IMR-90 (cell line): ENCODE measurements at regions not wholly inside any gene's neighbourhood (a gene's known extent, or its start where the extent isn't known, plus 50 kb on each side); places are given as distances from the start of the nearest gene placed in this dataset.
"Not testable (repeated sequence)": the region's sequence is repeated elsewhere in the genome, so short reads cannot be mapped to it uniquely, and the experiment has no call there.

Experiments used
- ATAC-seq: fragments of 200-7000 bp; cut with Tn5 transposase; 2 replicates; pipeline ENCODE4 v1.9.1; 2020; ENCODE audit warnings: low read depth, mild to moderate bottlenecking, moderate library complexity
- BruUV-seq: library from RNA; stranded (reverse); fragments of 400-500 nt; replicated peaks from 2 replicates; lab custom pipeline; 2021; lab: Mats Ljungman, UMichigan
- CTCF ChIA-PET: fragments of 300-600 bp; formaldehyde crosslinking; extraction: SDS; loops from one replicate; lab custom pipeline; 2021; ENCODE audit warnings: antibody characterized with exemption; lab: Yijun Ruan, JAX
- POLR2A ChIA-PET: fragments of 300-600 bp; sonication (Branson Sonifier 250); formaldehyde crosslinking; loops from one replicate; lab custom pipeline; 2022; ENCODE audit warnings: antibody characterized with exemption; ENCODE audit not compliant: unreplicated experiment; lab: Charles Lee
- DNase-seq: peaks from one replicate; pipeline ENCODE4 v3.0.0; 2013
- H2AFZ ChIP-seq: replicated peaks from 2 replicates; pipeline ENCODE3; 2013; ENCODE audit warnings: low read length, mild to moderate bottlenecking; ENCODE audit not compliant: poor library complexity
- H2AK5ac ChIP-seq: 2 replicates; pipeline ENCODE4 v1.6.1; 2013; ENCODE audit warnings: low read depth, low read length, inconsistent platforms
- H2AK9ac ChIP-seq: replicated peaks from 2 replicates; pipeline ENCODE3; 2013; ENCODE audit warnings: mild to moderate bottlenecking, low read depth, low read length, moderate library complexity; ENCODE audit not compliant: poor library complexity
- H2BK120ac ChIP-seq: 2 replicates; pipeline ENCODE4 v1.6.1; 2013; ENCODE audit warnings: low read depth, low read length, inconsistent platforms
- H2BK15ac ChIP-seq: 3 replicates; pipeline ENCODE4 v1.6.1; 2013; ENCODE audit warnings: low read depth, low read length, inconsistent platforms
- H2BK20ac ChIP-seq: 2 replicates; pipeline ENCODE4 v1.6.1; 2013; ENCODE audit warnings: low read depth, mild to moderate bottlenecking, inconsistent platforms, low read length, moderate library complexity
- H2BK5ac ChIP-seq: 2 replicates; pipeline ENCODE4 v1.6.1; 2013; ENCODE audit warnings: mild to moderate bottlenecking, low read depth, low read length, inconsistent platforms; ENCODE audit not compliant: poor library complexity, severe bottlenecking
- H3K14ac ChIP-seq: replicated peaks from 2 replicates; pipeline ENCODE4 v1.6.1; 2013; ENCODE audit warnings: low read depth, low read length, inconsistent platforms
- H3K18ac ChIP-seq: 2 replicates; pipeline ENCODE4 v1.6.1; 2013; ENCODE audit warnings: low read depth, low read length, control low read depth
- H3K23ac ChIP-seq: 2 replicates; pipeline ENCODE4 v1.6.1; 2013; ENCODE audit warnings: low read depth, low read length, inconsistent platforms
- H3K27ac ChIP-seq: 2 replicates; pipeline ENCODE4 v1.5.1; 2013; ENCODE audit warnings: mild to moderate bottlenecking, control low read depth, low read length; ENCODE audit not compliant: insufficient read depth
- H3K27me3 ChIP-seq: 2 replicates; pipeline ENCODE4 v1.6.1; 2013; ENCODE audit warnings: low read length; ENCODE audit not compliant: control insufficient read depth, insufficient read depth
- H3K36me3 ChIP-seq: 2 replicates; pipeline ENCODE4 v1.6.1; 2013; ENCODE audit warnings: low read length, mixed read lengths; ENCODE audit not compliant: control insufficient read depth, insufficient read depth
- H3K4ac ChIP-seq: 2 replicates; pipeline ENCODE4 v1.6.1; 2013; ENCODE audit warnings: low read depth, low read length, inconsistent platforms
- H3K4me1 ChIP-seq: 2 replicates; pipeline ENCODE4 v1.6.1; 2013; ENCODE audit warnings: low read length, mixed read lengths; ENCODE audit not compliant: control insufficient read depth, insufficient read depth
- H3K4me2 ChIP-seq: 2 replicates; pipeline ENCODE4 v1.6.1; 2013; ENCODE audit warnings: low read depth, mild to moderate bottlenecking, control low read depth, low read length, moderate library complexity
- H3K4me3 ChIP-seq: 2 replicates; pipeline ENCODE4 v1.5.1; 2013; ENCODE audit warnings: low read depth, mild to moderate bottlenecking, control low read depth, low read length, moderate library complexity; ENCODE audit not compliant: insufficient read depth
- H3K56ac ChIP-seq: 2 replicates; pipeline ENCODE4 v1.6.1; 2013; ENCODE audit warnings: low read length, inconsistent platforms; ENCODE audit not compliant: insufficient read depth; ENCODE audit errors: extremely low read depth
- H3K79me1 ChIP-seq, 2 experiments: 2 replicates each; pipeline ENCODE4 v1.6.1; 2013; ENCODE audit warnings: low read length in 2 of 2, inconsistent platforms in 1 of 2, low read depth in 1 of 2
- H3K9ac ChIP-seq: 2 replicates; pipeline ENCODE4 v1.6.1; 2013; ENCODE audit warnings: low read depth, low read length, control low read depth
- H3K9me1 ChIP-seq: 2 replicates; pipeline ENCODE4 v1.6.1; 2013; ENCODE audit warnings: low read length, inconsistent platforms; ENCODE audit not compliant: insufficient read depth
- H3K9me3 ChIP-seq: 2 replicates; pipeline ENCODE4 v1.6.1; 2013; ENCODE audit warnings: low read length; ENCODE audit not compliant: control insufficient read depth, insufficient read depth
- H4K20me1 ChIP-seq: 2 replicates; pipeline ENCODE4 v1.6.1; 2013; ENCODE audit warnings: low read length, inconsistent platforms; ENCODE audit not compliant: insufficient read depth
- H4K5ac ChIP-seq: 2 replicates; pipeline ENCODE4 v1.6.1; 2013; ENCODE audit warnings: mild to moderate bottlenecking, low read depth, low read length, control low read depth
- H4K8ac ChIP-seq, 2 experiments: 2 replicates each; pipeline ENCODE4 v1.6.1; 2013; ENCODE audit warnings: low read depth in 2 of 2, low read length in 2 of 2, control low read depth in 1 of 2, inconsistent platforms in 1 of 2
- H4K91ac ChIP-seq: 2 replicates; pipeline ENCODE4 v1.6.1; 2013; ENCODE audit warnings: low read depth, low read length, inconsistent platforms; ENCODE audit not compliant: insufficient read depth
- CEBPB ChIP-seq: IDR thresholded peaks from 2 replicates; pipeline ENCODE4 v1.6.1; 2012; ENCODE audit warnings: low read depth, low read length, improper control_type of control experiment
- FOS ChIP-seq: fragments of 150-350 bp; IDR thresholded peaks from 2 replicates; pipeline ENCODE4 v1.6.1; 2016; ENCODE audit warnings: low read depth, low read length
- MAFK ChIP-seq: IDR thresholded peaks from 2 replicates; pipeline ENCODE4 v1.6.1; 2012; ENCODE audit warnings: low read depth, low read length, improper control_type of control experiment
- MXI1 ChIP-seq: IDR thresholded peaks from 2 replicates; pipeline ENCODE4 v1.6.1; 2012; ENCODE audit warnings: low read depth, mild to moderate bottlenecking, low read length, moderate library complexity, borderline replicate concordance
- RCOR1 ChIP-seq: IDR thresholded peaks from 2 replicates; pipeline ENCODE4 v1.6.1; 2012; ENCODE audit warnings: mild to moderate bottlenecking, low read length, improper control_type of control experiment; ENCODE audit not compliant: insufficient replicate concordance
- WGBS, 2 experiments: methylation state at CpG; one replicate each; pipeline versions ENCODE4 v1.1.5 to v1.1.7; 2013; ENCODE audit warnings: missing lambda C conversion rate in 2 of 2; ENCODE audit not compliant: insufficient read length in 1 of 2; ENCODE audit errors: extremely low coverage in 2 of 2; 5-methylcytosine and 5-hydroxymethylcytosine counted together
- dilution Hi-C: fragments of 300-500 bp; cut with HindIII; formaldehyde crosslinking; loops from one replicate; pipeline ENCODE4 v1.14.3; 2018; ENCODE audit warnings: low sequenced_read_pairs; ENCODE audit not compliant: unreplicated experiment
- in situ Hi-C: fragments of 300-500 bp; cut with MboI; formaldehyde crosslinking; loops from 3 replicates; pipeline ENCODE4 v1.14.3; 2019; ENCODE audit warnings: low sequenced_read_pairs, inconsistent platforms, mixed read lengths
- intact Hi-C: fragments of 100-400 bp; cut with micrococcal nuclease; formaldehyde crosslinking; loops from 2 replicates; pipeline ENCODE4 v1.10.0; 2022

- no peak for TF ChIP-seq MAFK
- TF ChIP-seq RCOR1, result no peak
- no peak for TF ChIP-seq FOS
- no peak for TF ChIP-seq CEBPB
- TF ChIP-seq MXI1, result no peak
- no peaks in the 10 kb centered on the region for H3K79me1 ChIP-seq
- H3K56ac ChIP-seq, result no peak overlapping the region
- H3K27me3 ChIP-seq, result no peaks in the 10 kb centered on the region
- H3K9me1 ChIP-seq, result no peaks in the 10 kb centered on the region
- no peak overlapping the region for H2AK9ac ChIP-seq
- H3K9me3 ChIP-seq, result peaks cover 1% of the 10 kb centered on the region; the same call in 1 of the 2 replicates
- no peak overlapping the region for H3K14ac ChIP-seq
- DNase-seq (no peak), ATAC-seq (no peak)
- in situ Hi-C loops (no loop called here), dilution Hi-C loops (no loop called here), intact Hi-C loops (no loop called here)
- no peak overlapping the region for H3K27ac ChIP-seq
- POLR2A ChIA-PET, result no interaction called here
- H2BK5ac ChIP-seq, result no peak overlapping the region
- H2BK120ac ChIP-seq, result no peak overlapping the region
- no peak overlapping the region for H4K8ac ChIP-seq
- H3K4me3 ChIP-seq, result no peak overlapping the region
- H3K18ac ChIP-seq, result no peak overlapping the region
- no peak overlapping the region for H4K91ac ChIP-seq
- no peaks in the 10 kb centered on the region for H3K4me1 ChIP-seq
- no peak overlapping the region for H2BK15ac ChIP-seq
- CTCF ChIA-PET, result no interaction called here
- H4K20me1 ChIP-seq, result no peaks in the 10 kb centered on the region
- no peak overlapping the region for H3K4me2 ChIP-seq
- no peak overlapping the region for H3K23ac ChIP-seq
- H2BK20ac ChIP-seq, result no peak overlapping the region
- H3K9ac ChIP-seq, result no peak overlapping the region
- no peak overlapping the region for H3K4ac ChIP-seq
- no peaks in the 10 kb centered on the region for H3K36me3 ChIP-seq
- no peak overlapping the region for H2AK5ac ChIP-seq
- H4K5ac ChIP-seq, result no peak overlapping the region
- WGBS, 2 experiments, result no CpG with 5 or more reads among the region's 1 CpG
- H2AFZ ChIP-seq, result no peak overlapping the region
- BruUV-seq, result no TSS peak
Measured at GRCh38 chr12:38528527-38528926, 212.0 kb downstream of the ALG10B start.

DNA sequence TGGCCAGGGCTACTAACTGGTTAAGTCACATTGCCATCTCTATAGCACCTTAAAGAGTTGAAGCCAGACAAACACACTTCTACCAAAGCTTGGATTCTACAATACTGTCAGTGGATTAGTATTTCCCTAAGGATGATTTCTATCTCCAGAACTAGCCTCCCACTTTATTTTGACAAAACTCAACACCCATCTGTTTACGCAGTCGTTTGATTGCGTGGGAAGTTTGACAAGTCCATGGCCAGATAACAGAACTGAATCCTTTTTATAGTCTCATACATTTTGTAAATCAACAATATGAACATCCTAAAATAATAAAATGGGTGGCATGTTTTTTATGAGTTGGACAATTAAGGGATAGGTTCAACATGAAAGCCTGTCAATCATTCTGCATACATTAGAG lies 212.7 kb downstream of the ALG10B start:
- POLR2A ChIA-PET, result not testable (repeated sequence)

More for the DNA sequence above, 212.7 kb downstream of the ALG10B start:
- H3K9me3 ChIP-seq, H4K20me1 ChIP-seq, H3K79me1 ChIP-seq, intact Hi-C loops, BruUV-seq, H4K8ac ChIP-seq, H3K9ac ChIP-seq, H3K4ac ChIP-seq, H2AFZ ChIP-seq, DNase-seq, H3K23ac ChIP-seq, H2BK5ac ChIP-seq, H4K91ac ChIP-seq, H3K18ac ChIP-seq, H3K4me1 ChIP-seq, H3K56ac ChIP-seq, H4K5ac ChIP-seq, H3K4me3 ChIP-seq, H2BK20ac ChIP-seq, H3K27ac ChIP-seq, in situ Hi-C loops, H3K27me3 ChIP-seq, H3K9me1 ChIP-seq, H3K4me2 ChIP-seq, H2AK9ac ChIP-seq, dilution Hi-C loops, H3K36me3 ChIP-seq, H2AK5ac ChIP-seq, CTCF ChIA-PET, H2BK15ac ChIP-seq, H3K14ac ChIP-seq, ATAC-seq, H2BK120ac ChIP-seq: not testable (repeated sequence)
- no CpG with 5 or more reads among the region's 3 CpGs for WGBS, 2 experiments
